Ovary (tissue), 3 donors: ENCODE measurements at regions not wholly inside any gene's neighbourhood (a gene's known extent, or its start where the extent isn't known, plus 50 kb on each side); places are given as distances from the start of the nearest gene placed in this dataset.

Source experiments
- EP300 ChIP-seq: sonication (generic); formaldehyde crosslinking; IDR thresholded peaks from one replicate; pipeline ENCODE4 v1.6.1; 2017; ENCODE audit warnings: antibody characterized with exemption
- POLR2A ChIP-seq: fragments of 450-650 bp; IDR thresholded peaks from one replicate; pipeline ENCODE4 v1.6.1; 2017; ENCODE audit warnings: antibody characterized with exemption, mild to moderate bottlenecking, moderate library complexity
- TF ChIP-seq, protein P1 (sequence below), 3 donors: fragments of 450-650 bp in 2 of 3; fragments of 200-600 bp in 1 of 3; IDR thresholded peaks; one replicate each; pipeline versions ENCODE4 v1.5.1 to v1.8.0; 2016 to 2022; ENCODE audit warnings: antibody characterized with exemption in 3 of 3, mild to moderate bottlenecking in 1 of 3
- donor health status: DM: no; HTN: no; CAD: no.

DNA sequence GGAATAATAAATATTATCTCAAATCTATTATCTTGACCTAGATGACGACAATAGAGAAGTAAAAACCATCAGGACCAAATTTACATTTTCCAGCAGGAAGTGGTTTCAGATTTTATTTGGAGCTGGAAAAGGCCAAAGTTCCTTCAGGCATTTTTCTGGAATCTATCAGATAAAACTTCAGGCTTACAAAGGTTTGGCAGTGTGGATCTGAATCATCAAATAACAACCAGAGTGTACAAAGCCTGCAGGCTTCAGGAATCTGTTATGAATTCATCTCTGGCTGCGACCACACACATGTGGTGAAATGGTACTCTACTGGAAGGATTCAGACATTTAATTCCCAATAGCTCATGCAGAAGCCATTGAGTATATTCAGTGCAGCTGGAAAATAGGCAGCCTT lies 726.4 kb upstream of the GRAMD2B start:
- TF ChIP-seq, protein P1, sequence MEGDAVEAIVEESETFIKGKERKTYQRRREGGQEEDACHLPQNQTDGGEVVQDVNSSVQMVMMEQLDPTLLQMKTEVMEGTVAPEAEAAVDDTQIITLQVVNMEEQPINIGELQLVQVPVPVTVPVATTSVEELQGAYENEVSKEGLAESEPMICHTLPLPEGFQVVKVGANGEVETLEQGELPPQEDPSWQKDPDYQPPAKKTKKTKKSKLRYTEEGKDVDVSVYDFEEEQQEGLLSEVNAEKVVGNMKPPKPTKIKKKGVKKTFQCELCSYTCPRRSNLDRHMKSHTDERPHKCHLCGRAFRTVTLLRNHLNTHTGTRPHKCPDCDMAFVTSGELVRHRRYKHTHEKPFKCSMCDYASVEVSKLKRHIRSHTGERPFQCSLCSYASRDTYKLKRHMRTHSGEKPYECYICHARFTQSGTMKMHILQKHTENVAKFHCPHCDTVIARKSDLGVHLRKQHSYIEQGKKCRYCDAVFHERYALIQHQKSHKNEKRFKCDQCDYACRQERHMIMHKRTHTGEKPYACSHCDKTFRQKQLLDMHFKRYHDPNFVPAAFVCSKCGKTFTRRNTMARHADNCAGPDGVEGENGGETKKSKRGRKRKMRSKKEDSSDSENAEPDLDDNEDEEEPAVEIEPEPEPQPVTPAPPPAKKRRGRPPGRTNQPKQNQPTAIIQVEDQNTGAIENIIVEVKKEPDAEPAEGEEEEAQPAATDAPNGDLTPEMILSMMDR (IDR thresholded peaks at IDR 0.05): no peak
- no peak for TF ChIP-seq EP300
- no peak for TF ChIP-seq POLR2A
